ENCODE measurements at regions not wholly inside any gene's neighbourhood (a gene's known extent, or its start where the extent isn't known, plus 50 kb on each side); places are given as distances from the start of the nearest gene placed in this dataset.

DNA sequence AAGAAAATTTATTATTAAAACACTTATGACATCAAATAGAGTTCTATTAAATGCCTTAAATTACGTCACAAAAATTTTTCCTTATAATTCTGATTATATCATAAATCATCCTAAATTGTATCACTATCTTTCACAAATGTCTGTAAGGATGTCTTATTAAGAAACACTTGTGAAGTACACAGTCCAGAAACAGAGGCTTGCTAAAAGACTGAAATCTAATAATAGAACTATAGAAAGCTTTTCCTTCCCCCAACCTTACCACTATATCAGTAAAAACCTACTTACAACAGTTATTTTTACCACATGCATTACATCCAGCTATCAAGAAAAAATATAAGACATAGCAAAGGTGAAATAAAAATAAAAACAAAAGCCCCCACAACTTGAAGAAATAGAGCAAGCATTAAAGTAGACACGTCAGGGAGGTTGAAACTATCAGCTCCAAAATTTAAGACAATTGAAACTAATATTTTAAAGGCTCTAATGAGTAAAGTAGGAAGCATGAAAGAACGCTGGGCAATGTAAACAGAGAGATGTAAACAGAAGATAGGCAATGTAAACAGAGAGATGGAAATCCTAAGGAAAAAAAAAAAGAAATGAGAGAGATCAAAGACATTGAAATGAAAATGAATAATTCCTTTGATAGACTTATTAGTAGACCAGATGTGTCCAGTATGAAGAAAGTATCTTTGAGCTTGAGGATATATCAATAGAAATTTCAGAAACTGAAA is 94.9 kb upstream of the TECRL start (continued):
- TF ChIP-seq, protein P1, sequence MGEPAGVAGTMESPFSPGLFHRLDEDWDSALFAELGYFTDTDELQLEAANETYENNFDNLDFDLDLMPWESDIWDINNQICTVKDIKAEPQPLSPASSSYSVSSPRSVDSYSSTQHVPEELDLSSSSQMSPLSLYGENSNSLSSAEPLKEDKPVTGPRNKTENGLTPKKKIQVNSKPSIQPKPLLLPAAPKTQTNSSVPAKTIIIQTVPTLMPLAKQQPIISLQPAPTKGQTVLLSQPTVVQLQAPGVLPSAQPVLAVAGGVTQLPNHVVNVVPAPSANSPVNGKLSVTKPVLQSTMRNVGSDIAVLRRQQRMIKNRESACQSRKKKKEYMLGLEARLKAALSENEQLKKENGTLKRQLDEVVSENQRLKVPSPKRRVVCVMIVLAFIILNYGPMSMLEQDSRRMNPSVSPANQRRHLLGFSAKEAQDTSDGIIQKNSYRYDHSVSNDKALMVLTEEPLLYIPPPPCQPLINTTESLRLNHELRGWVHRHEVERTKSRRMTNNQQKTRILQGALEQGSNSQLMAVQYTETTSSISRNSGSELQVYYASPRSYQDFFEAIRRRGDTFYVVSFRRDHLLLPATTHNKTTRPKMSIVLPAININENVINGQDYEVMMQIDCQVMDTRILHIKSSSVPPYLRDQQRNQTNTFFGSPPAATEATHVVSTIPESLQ (CRISPR knock-in tag; IDR thresholded peaks at IDR 0.05): no peak
- TF ChIP-seq, protein P2, sequence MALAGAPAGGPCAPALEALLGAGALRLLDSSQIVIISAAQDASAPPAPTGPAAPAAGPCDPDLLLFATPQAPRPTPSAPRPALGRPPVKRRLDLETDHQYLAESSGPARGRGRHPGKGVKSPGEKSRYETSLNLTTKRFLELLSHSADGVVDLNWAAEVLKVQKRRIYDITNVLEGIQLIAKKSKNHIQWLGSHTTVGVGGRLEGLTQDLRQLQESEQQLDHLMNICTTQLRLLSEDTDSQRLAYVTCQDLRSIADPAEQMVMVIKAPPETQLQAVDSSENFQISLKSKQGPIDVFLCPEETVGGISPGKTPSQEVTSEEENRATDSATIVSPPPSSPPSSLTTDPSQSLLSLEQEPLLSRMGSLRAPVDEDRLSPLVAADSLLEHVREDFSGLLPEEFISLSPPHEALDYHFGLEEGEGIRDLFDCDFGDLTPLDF (CRISPR knock-in tag; IDR thresholded peaks at IDR 0.05): no peak

DNA sequence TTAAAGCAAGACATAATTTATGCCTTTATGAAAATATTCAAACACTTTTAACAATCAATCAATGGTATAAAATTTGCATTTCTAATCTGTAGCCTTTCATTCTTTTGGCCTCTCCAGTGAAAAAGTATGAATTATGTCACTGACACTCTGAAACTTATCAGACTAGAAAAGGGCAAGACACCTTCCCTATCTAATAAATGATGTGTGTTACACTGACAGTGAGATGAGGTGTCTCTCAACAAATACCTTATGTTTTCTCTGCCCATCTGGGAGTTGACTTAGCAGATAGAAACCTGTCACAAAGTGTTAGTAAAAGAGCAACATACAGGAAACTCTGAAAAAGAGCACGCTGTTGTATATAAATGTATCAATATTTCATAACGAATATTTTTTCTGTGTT is 94.2 kb upstream of the TECRL start:
- no peak overlapping the region for H3K27ac Mint-ChIP-seq
- no peaks in the 10 kb centered on the region for H3K36me3 Mint-ChIP-seq
- H3K4me3 Mint-ChIP-seq: no peak overlapping the region
- ChIA-PET POLR2A (no interaction called here), CTCF (no interaction called here)
- H3K9me3 Mint-ChIP-seq: no peaks in the 10 kb centered on the region
- H3K27me3 Mint-ChIP-seq (ENCODE audit: low read depth): no peaks in the 10 kb centered on the region
- TF ChIP-seq NFATC4 (CRISPR knock-in tag; IDR thresholded peaks at IDR 0.05): no peak
- TF ChIP-seq NFE2L1 (CRISPR knock-in tag; IDR thresholded peaks at IDR 0.05): no peak
- no peak for TF ChIP-seq NFYB (CRISPR knock-in tag; conservative IDR thresholded peaks at IDR 0.05; ENCODE audit: low read depth)
- no peak for TF ChIP-seq SOX15 (CRISPR knock-in tag; IDR thresholded peaks at IDR 0.05)
- TF ChIP-seq ESRRA (CRISPR knock-in tag; IDR thresholded peaks at IDR 0.05; ENCODE audit: borderline replicate concordance): no peak
- TF ChIP-seq SMAD4 (CRISPR knock-in tag; IDR thresholded peaks at IDR 0.05): no peak
- TF ChIP-seq, protein P3, sequence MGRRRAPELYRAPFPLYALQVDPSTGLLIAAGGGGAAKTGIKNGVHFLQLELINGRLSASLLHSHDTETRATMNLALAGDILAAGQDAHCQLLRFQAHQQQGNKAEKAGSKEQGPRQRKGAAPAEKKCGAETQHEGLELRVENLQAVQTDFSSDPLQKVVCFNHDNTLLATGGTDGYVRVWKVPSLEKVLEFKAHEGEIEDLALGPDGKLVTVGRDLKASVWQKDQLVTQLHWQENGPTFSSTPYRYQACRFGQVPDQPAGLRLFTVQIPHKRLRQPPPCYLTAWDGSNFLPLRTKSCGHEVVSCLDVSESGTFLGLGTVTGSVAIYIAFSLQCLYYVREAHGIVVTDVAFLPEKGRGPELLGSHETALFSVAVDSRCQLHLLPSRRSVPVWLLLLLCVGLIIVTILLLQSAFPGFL (CRISPR knock-in tag; IDR thresholded peaks at IDR 0.05; ENCODE audit: borderline replicate concordance): no peak
- TF ChIP-seq, protein P2 (CRISPR knock-in tag; IDR thresholded peaks at IDR 0.05): no peak
- TF ChIP-seq CBFB (CRISPR knock-in tag; IDR thresholded peaks at IDR 0.05; ENCODE audit: low read depth): no peak
- TF ChIP-seq ZBTB21 (CRISPR knock-in tag; IDR thresholded peaks at IDR 0.05; ENCODE audit: borderline replicate concordance): no peak
- TF ChIP-seq HMGA2 (CRISPR knock-in tag; IDR thresholded peaks at IDR 0.05): no peak
- TF ChIP-seq, protein P4, sequence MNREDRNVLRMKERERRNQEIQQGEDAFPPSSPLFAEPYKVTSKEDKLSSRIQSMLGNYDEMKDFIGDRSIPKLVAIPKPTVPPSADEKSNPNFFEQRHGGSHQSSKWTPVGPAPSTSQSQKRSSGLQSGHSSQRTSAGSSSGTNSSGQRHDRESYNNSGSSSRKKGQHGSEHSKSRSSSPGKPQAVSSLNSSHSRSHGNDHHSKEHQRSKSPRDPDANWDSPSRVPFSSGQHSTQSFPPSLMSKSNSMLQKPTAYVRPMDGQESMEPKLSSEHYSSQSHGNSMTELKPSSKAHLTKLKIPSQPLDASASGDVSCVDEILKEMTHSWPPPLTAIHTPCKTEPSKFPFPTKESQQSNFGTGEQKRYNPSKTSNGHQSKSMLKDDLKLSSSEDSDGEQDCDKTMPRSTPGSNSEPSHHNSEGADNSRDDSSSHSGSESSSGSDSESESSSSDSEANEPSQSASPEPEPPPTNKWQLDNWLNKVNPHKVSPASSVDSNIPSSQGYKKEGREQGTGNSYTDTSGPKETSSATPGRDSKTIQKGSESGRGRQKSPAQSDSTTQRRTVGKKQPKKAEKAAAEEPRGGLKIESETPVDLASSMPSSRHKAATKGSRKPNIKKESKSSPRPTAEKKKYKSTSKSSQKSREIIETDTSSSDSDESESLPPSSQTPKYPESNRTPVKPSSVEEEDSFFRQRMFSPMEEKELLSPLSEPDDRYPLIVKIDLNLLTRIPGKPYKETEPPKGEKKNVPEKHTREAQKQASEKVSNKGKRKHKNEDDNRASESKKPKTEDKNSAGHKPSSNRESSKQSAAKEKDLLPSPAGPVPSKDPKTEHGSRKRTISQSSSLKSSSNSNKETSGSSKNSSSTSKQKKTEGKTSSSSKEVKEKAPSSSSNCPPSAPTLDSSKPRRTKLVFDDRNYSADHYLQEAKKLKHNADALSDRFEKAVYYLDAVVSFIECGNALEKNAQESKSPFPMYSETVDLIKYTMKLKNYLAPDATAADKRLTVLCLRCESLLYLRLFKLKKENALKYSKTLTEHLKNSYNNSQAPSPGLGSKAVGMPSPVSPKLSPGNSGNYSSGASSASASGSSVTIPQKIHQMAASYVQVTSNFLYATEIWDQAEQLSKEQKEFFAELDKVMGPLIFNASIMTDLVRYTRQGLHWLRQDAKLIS (CRISPR knock-in tag; IDR thresholded peaks at IDR 0.05; ENCODE audit: borderline replicate concordance): no peak
- TF ChIP-seq, protein P5, sequence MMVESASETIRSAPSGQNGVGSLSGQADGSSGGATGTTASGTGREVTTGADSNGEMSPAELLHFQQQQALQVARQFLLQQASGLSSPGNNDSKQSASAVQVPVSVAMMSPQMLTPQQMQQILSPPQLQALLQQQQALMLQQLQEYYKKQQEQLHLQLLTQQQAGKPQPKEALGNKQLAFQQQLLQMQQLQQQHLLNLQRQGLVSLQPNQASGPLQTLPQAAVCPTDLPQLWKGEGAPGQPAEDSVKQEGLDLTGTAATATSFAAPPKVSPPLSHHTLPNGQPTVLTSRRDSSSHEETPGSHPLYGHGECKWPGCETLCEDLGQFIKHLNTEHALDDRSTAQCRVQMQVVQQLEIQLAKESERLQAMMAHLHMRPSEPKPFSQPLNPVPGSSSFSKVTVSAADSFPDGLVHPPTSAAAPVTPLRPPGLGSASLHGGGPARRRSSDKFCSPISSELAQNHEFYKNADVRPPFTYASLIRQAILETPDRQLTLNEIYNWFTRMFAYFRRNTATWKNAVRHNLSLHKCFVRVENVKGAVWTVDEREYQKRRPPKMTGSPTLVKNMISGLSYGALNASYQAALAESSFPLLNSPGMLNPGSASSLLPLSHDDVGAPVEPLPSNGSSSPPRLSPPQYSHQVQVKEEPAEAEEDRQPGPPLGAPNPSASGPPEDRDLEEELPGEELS (CRISPR knock-in tag; IDR thresholded peaks at IDR 0.05): no peak
- no peak for TF ChIP-seq GABPB1 (CRISPR knock-in tag; IDR thresholded peaks at IDR 0.05)
- H3K4me1 Mint-ChIP-seq: no peaks in the 10 kb centered on the region
- no peak for DNase-seq (ENCODE audit: low spot score)
- no peak for ATAC-seq
